Keratinocyte (primary cell): ENCODE measurements at regions not wholly inside any gene's neighbourhood (a gene's known extent, or its start where the extent isn't known, plus 50 kb on each side); places are given as distances from the start of the nearest gene placed in this dataset.

ENCODE experiments used
- DNase-seq: peaks from one replicate; pipeline ENCODE4 v3.0.0-alpha.2; 2011; ENCODE audit warnings: low read depth, missing footprints, low spot score
- FAIRE-seq: peaks from 2 replicates; lab custom pipeline; 2011; peaks lifted over from hg19 to GRCh38; lab: Jason Lieb, UNC
- H2AFZ ChIP-seq: 2 replicates; pipeline ENCODE4 v1.6.0; 2012; ENCODE audit warnings: low read length, control low read depth, inconsistent platforms; ENCODE audit not compliant: control insufficient read depth
- H3K27ac ChIP-seq: 2 replicates; pipeline ENCODE4 v1.5.1; 2011; ENCODE audit warnings: low read length; ENCODE audit not compliant: control insufficient read depth, insufficient read depth
- H3K27me3 ChIP-seq: 3 replicates; pipeline ENCODE4 v1.6.0; 2011; ENCODE audit warnings: low read length; ENCODE audit not compliant: control insufficient read depth, insufficient read depth; ENCODE audit errors: extremely low read depth
- H3K36me3 ChIP-seq, 2 experiments: 2 replicates in 1 of 2; 3 replicates in 1 of 2; pipeline ENCODE4 v1.5.1; 2011; ENCODE audit warnings: low read length in 2 of 2, mild to moderate bottlenecking in 1 of 2; ENCODE audit not compliant: control insufficient read depth in 2 of 2, insufficient read depth in 2 of 2; ENCODE audit errors: extremely low read depth in 1 of 2
- H3K4me1 ChIP-seq: 3 replicates; pipeline ENCODE4 v1.5.1; 2011; ENCODE audit warnings: low read length; ENCODE audit not compliant: control insufficient read depth, insufficient read depth; ENCODE audit errors: extremely low read depth
- H3K4me2 ChIP-seq: 3 replicates; pipeline ENCODE4 v1.6.0; 2011; ENCODE audit warnings: low read depth, low read length; ENCODE audit not compliant: control insufficient read depth, insufficient read depth; ENCODE audit errors: extremely low read depth
- H3K4me3 ChIP-seq, 3 experiments: fragments of 200-600 bp in 1 of 3; sonication (generic) in 1 of 3; 2 replicates in 2 of 3; 3 replicates in 1 of 3; pipeline ENCODE4 v1.5.1; 2011 to 2016; ENCODE audit warnings: low read length in 3 of 3, mild to moderate bottlenecking in 3 of 3, control low read depth in 2 of 3, inconsistent platforms in 1 of 3, low read depth in 1 of 3, mixed read lengths in 1 of 3, mixed run types in 1 of 3, moderate library complexity in 1 of 3; ENCODE audit not compliant: control insufficient read depth in 2 of 3, insufficient read depth in 2 of 3; ENCODE audit errors: extremely low read depth in 1 of 3
- H3K79me2 ChIP-seq: 2 replicates; pipeline ENCODE4 v1.6.0; 2012; ENCODE audit warnings: low read length; ENCODE audit not compliant: control insufficient read depth, insufficient read depth
- H3K9ac ChIP-seq: 3 replicates; pipeline ENCODE4 v1.6.0; 2011; ENCODE audit warnings: low read length; ENCODE audit not compliant: control insufficient read depth, insufficient read depth; ENCODE audit errors: extremely low read depth
- H3K9me1 ChIP-seq: 3 replicates; pipeline ENCODE4 v1.6.0; 2011; ENCODE audit warnings: low read length; ENCODE audit not compliant: control insufficient read depth, insufficient read depth; ENCODE audit errors: extremely low read depth
- H3K9me3 ChIP-seq: 2 replicates; pipeline ENCODE4 v1.5.1; 2012; ENCODE audit warnings: low read depth, low read length; ENCODE audit not compliant: control insufficient read depth
- H4K20me1 ChIP-seq: 3 replicates; pipeline ENCODE4 v1.6.0; 2011; ENCODE audit warnings: low read length; ENCODE audit not compliant: control insufficient read depth, insufficient read depth; ENCODE audit errors: extremely low read depth
- EZH2 ChIP-seq: IDR thresholded peaks from one replicate; pipeline ENCODE4 v1.6.1; 2012; ENCODE audit warnings: inconsistent platforms, mild to moderate bottlenecking, low read length, moderate library complexity
- dilution Hi-C: fragments of 300-500 bp; cut with MboI; formaldehyde crosslinking; loops from one replicate; pipeline ENCODE4 v1.7.0; 2020; ENCODE audit warnings: low sequenced_read_pairs; ENCODE audit not compliant: extremely low pct_ligation_motif_present
- TF ChIP-seq, protein P1 (sequence below), 3 experiments: IDR thresholded peaks in 1 of 3; conservative IDR thresholded peaks in 1 of 3; optimal IDR thresholded peaks in 1 of 3; 2 replicates in 2 of 3; 3 replicates in 1 of 3; pipeline versions ENCODE3 to v1.5.1; 2011; ENCODE audit warnings: low read length in 3 of 3, mild to moderate bottlenecking in 3 of 3, moderate library complexity in 2 of 3, control low read depth in 1 of 3, inconsistent platforms in 1 of 3; ENCODE audit not compliant: insufficient read depth in 2 of 3; ENCODE audit errors: extremely low read depth in 1 of 3

DNA sequence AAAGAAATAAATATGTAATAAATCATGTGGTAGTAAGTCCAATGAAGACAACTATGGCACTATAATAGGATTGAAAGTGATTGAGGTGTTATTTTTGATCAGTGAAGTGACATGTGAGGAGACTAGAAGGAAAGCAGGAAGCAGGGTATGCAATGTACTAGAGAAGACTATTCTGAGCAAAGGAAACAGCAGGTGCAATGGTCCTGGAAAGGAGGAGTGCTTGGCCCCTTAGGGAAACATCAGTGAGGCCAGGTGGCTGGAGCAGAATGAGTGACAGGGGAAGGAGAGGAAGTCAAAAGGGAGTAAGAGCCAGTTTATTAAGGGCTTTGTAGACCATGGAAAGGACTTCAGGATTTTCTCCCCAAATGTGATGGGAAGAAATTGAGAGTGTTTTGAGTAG lies 207.6 kb upstream of the HCCS start:
- no peak overlapping the region for H3K27ac ChIP-seq
- no peak overlapping the region for H2AFZ ChIP-seq
- H3K9me3 ChIP-seq = no peaks in the 10 kb centered on the region
- H3K4me3 ChIP-seq = no peak overlapping the region
- FAIRE-seq (no peak), DNase-seq (no peak)
- H3K4me2 ChIP-seq = no peak overlapping the region
- H3K79me2 ChIP-seq = no peaks in the 10 kb centered on the region
- H3K36me3 ChIP-seq = no peaks in the 10 kb centered on the region
- no peaks in the 10 kb centered on the region for H3K4me1 ChIP-seq
- no peaks in the 10 kb centered on the region for H3K9me1 ChIP-seq
- H3K9ac ChIP-seq = no peak overlapping the region
- H4K20me1 ChIP-seq = no peaks in the 10 kb centered on the region
- dilution Hi-C loops = no loop called here
- no peaks in the 10 kb centered on the region for H3K27me3 ChIP-seq
- TF ChIP-seq, protein P1, sequence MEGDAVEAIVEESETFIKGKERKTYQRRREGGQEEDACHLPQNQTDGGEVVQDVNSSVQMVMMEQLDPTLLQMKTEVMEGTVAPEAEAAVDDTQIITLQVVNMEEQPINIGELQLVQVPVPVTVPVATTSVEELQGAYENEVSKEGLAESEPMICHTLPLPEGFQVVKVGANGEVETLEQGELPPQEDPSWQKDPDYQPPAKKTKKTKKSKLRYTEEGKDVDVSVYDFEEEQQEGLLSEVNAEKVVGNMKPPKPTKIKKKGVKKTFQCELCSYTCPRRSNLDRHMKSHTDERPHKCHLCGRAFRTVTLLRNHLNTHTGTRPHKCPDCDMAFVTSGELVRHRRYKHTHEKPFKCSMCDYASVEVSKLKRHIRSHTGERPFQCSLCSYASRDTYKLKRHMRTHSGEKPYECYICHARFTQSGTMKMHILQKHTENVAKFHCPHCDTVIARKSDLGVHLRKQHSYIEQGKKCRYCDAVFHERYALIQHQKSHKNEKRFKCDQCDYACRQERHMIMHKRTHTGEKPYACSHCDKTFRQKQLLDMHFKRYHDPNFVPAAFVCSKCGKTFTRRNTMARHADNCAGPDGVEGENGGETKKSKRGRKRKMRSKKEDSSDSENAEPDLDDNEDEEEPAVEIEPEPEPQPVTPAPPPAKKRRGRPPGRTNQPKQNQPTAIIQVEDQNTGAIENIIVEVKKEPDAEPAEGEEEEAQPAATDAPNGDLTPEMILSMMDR (optimal IDR thresholded peaks at IDR 0.05 in 1 of 3, IDR thresholded peaks at IDR 0.05 in 1 of 3, conservative IDR thresholded peaks at IDR 0.05 in 1 of 3; ENCODE audit: extremely low read depth in 1 of 3, insufficient read depth in 2 of 3, low read length in 3 of 3) = no peak
- no peak for TF ChIP-seq EZH2

GRCh38 chrX:10904220-10904619 lies 206.9 kb upstream of the HCCS start:
- no peak for FAIRE-seq
- Histone ChIP-seq H2AFZ (no peak overlapping the region), H3K4me3 (no peak overlapping the region), H3K27me3 (no peaks in the 10 kb centered on the region), H3K9me3 (no peaks in the 10 kb centered on the region), H3K27ac (no peak overlapping the region), H3K9me1 (no peaks in the 10 kb centered on the region), H4K20me1 (no peaks in the 10 kb centered on the region), H3K79me2 (no peaks in the 10 kb centered on the region), H3K4me1 (no peaks in the 10 kb centered on the region), H3K9ac (no peak overlapping the region), H3K4me2 (no peak overlapping the region), H3K36me3 (no peaks in the 10 kb centered on the region)
- TF ChIP-seq, protein P1 (optimal IDR thresholded peaks at IDR 0.05 in 1 of 3, IDR thresholded peaks at IDR 0.05 in 1 of 3, conservative IDR thresholded peaks at IDR 0.05 in 1 of 3; ENCODE audit: extremely low read depth in 1 of 3, insufficient read depth in 2 of 3, low read length in 3 of 3) = no peak
- no peak for TF ChIP-seq EZH2
- DNase-seq = no peak
- dilution Hi-C loops = no loop called here
